ENCODE measurements at regions not wholly inside any gene's neighbourhood (a gene's known extent, or its start where the extent isn't known, plus 50 kb on each side); places are given as distances from the start of the nearest gene placed in this dataset.

DNA sequence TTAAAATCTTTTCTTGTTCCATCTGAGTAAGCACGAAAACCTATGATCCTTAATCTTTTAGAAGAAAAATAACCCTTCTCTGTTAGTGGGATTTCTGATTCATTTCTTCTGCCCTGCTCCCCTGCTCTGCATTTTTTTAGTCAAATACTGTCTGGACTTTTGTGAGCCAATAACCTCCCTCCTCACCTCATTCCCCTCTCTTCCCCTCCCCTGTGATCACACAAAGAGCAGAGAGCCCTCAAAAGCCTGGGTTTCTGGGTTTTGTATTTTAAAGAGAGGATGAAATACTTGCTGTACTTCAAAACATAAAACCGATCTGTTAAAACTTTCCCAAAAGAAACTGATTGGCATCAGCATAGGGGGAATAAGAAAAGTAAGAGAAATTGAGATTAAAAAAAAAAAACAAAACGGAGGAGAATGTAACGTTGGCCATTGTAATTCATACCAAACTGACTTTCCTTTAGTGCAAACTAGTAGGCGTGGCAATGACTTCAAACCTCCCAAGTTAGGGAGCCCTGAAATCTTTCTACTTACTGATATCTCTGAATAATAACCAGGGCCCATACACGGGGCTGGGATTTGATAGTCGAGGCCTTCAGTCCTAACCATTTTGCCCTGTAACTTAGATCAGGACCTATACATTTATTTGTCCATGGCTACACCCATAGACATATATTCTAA, 232.9 kb downstream of the TM9SF2 start:
- Mint-ChIP-seq H3K9me3 (ENCODE audit: unreplicated experiment) (no peaks in the 10 kb centered on the region), H3K27me3 (ENCODE audit: insufficient read depth, unreplicated experiment) (peaks cover 11% of the 10 kb centered on the region), H3K4me1 (ENCODE audit: low read depth, unreplicated experiment) (no peaks in the 10 kb centered on the region), H3K4me3 (ENCODE audit: unreplicated experiment) (no peak overlapping the region), H3K27ac (ENCODE audit: unreplicated experiment) (no peak overlapping the region), H3K36me3 (ENCODE audit: insufficient read depth, unreplicated experiment) (no peaks in the 10 kb centered on the region)
- Histone ChIP-seq H3K27me3 (replicated peaks; ENCODE audit: control insufficient read depth, insufficient read depth, low read length) (no peaks in the 10 kb centered on the region), H3K4me1 (no peaks in the 10 kb centered on the region), H3K4me3 (ENCODE audit: low read depth, low read length) (no peak overlapping the region), H3K9me3 (no peaks in the 10 kb centered on the region), H3K36me3 (ENCODE audit: control insufficient read depth, insufficient read depth, low read length) (no peaks in the 10 kb centered on the region)
- TF ChIP-seq, protein P1, sequence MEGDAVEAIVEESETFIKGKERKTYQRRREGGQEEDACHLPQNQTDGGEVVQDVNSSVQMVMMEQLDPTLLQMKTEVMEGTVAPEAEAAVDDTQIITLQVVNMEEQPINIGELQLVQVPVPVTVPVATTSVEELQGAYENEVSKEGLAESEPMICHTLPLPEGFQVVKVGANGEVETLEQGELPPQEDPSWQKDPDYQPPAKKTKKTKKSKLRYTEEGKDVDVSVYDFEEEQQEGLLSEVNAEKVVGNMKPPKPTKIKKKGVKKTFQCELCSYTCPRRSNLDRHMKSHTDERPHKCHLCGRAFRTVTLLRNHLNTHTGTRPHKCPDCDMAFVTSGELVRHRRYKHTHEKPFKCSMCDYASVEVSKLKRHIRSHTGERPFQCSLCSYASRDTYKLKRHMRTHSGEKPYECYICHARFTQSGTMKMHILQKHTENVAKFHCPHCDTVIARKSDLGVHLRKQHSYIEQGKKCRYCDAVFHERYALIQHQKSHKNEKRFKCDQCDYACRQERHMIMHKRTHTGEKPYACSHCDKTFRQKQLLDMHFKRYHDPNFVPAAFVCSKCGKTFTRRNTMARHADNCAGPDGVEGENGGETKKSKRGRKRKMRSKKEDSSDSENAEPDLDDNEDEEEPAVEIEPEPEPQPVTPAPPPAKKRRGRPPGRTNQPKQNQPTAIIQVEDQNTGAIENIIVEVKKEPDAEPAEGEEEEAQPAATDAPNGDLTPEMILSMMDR (IDR thresholded peaks at IDR 0.05; ENCODE audit: insufficient read depth in 1 of 2, low read depth in 1 of 2, low read length in 1 of 2, severe bottlenecking in 1 of 2, unreplicated experiment in 1 of 2) = no peak
- DNase-seq = no peak
- ChIA-PET CTCF (no interaction called here), POLR2A (no interaction called here)
- intact Hi-C loops (cut with micrococcal nuclease; ENCODE audit: unreplicated experiment) = no loop called here
- BruUV-seq (replicated peaks) = no TSS peak

DNA sequence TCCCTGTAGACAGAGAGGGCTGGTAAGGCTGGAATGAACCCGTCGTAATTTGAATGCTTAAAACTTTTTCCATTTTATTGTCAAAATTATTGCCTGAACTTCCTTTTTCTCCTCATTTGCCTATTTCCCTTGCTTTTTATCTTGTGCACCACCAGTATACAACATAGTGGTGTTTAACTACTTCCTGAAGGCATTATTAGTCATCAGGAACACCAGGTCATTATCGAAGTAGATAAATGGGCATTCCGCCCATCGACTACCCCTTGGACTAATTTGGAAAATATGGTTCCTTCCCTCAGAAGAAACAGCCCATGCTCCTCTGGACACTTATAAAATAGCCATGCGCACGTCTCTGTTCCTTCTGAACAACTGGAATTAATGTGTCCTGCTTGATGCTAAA, 232.1 kb downstream of the TM9SF2 start:
- Histone ChIP-seq H3K36me3 (ENCODE audit: control insufficient read depth, insufficient read depth, low read length) (no peaks in the 10 kb centered on the region), H3K27me3 (replicated peaks; ENCODE audit: control insufficient read depth, insufficient read depth, low read length) (no peaks in the 10 kb centered on the region), H3K4me3 (ENCODE audit: low read depth, low read length) (no peak overlapping the region), H3K9me3 (no peaks in the 10 kb centered on the region), H3K4me1 (no peaks in the 10 kb centered on the region)
- DNase-seq = no peak
- Mint-ChIP-seq H3K36me3 (ENCODE audit: insufficient read depth, unreplicated experiment) (no peaks in the 10 kb centered on the region), H3K9me3 (ENCODE audit: unreplicated experiment) (no peaks in the 10 kb centered on the region), H3K27me3 (ENCODE audit: insufficient read depth, unreplicated experiment) (peaks cover 11% of the 10 kb centered on the region), H3K27ac (ENCODE audit: unreplicated experiment) (no peak overlapping the region), H3K4me1 (ENCODE audit: low read depth, unreplicated experiment) (no peaks in the 10 kb centered on the region), H3K4me3 (ENCODE audit: unreplicated experiment) (no peak overlapping the region)
- TF ChIP-seq, protein P1 (IDR thresholded peaks at IDR 0.05; ENCODE audit: insufficient read depth in 1 of 2, low read depth in 1 of 2, low read length in 1 of 2, severe bottlenecking in 1 of 2, unreplicated experiment in 1 of 2) = no peak
- CTCF ChIA-PET = no interaction called here
- POLR2A ChIA-PET = no interaction called here
- intact Hi-C loops (cut with micrococcal nuclease; ENCODE audit: unreplicated experiment) = no loop called here
- no TSS peak for BruUV-seq (replicated peaks)

DNA sequence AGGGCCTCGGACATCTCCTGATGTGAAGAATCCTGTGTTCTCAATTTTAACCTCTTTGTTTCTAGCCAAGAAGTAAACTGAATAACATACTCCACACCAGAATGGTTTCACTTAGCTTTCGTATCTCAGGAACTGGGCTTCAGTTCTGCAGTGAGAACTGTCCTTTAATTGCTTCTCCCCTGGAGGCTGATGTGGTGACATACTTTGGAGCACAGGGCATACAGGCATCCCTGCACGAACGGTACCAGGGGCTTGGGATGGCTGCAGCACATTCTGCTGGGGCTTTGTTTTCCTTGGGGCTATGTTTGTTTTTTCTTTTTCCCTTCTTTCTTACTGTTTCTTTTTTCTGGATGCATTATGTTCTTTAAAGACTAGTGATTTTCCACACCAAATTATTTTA, 230.5 kb downstream of the TM9SF2 start:
- no peak overlapping the region for H3K4me3 ChIP-seq (ENCODE audit: low read depth, low read length)
- Mint-ChIP-seq H3K27ac (ENCODE audit: unreplicated experiment) (no peak overlapping the region), H3K9me3 (ENCODE audit: unreplicated experiment) (no peaks in the 10 kb centered on the region), H3K4me3 (ENCODE audit: unreplicated experiment) (no peak overlapping the region), H3K27me3 (ENCODE audit: insufficient read depth, unreplicated experiment) (peaks cover 11% of the 10 kb centered on the region), H3K36me3 (ENCODE audit: insufficient read depth, unreplicated experiment) (no peaks in the 10 kb centered on the region), H3K4me1 (ENCODE audit: low read depth, unreplicated experiment) (no peaks in the 10 kb centered on the region)
- intact Hi-C loops (cut with micrococcal nuclease; ENCODE audit: unreplicated experiment) = no loop called here
- TF ChIP-seq, protein P1 (IDR thresholded peaks at IDR 0.05; ENCODE audit: insufficient read depth in 1 of 2, low read depth in 1 of 2, low read length in 1 of 2, severe bottlenecking in 1 of 2, unreplicated experiment in 1 of 2) = no peak
- no peaks in the 10 kb centered on the region for H3K4me1 ChIP-seq
- no peak for DNase-seq
- no peaks in the 10 kb centered on the region for H3K36me3 ChIP-seq (ENCODE audit: control insufficient read depth, insufficient read depth, low read length)
- no peaks in the 10 kb centered on the region for H3K27me3 ChIP-seq (replicated peaks; ENCODE audit: control insufficient read depth, insufficient read depth, low read length)
- CTCF ChIA-PET = no interaction called here
- POLR2A ChIA-PET = no interaction called here
- no peaks in the 10 kb centered on the region for H3K9me3 ChIP-seq
- no TSS peak for BruUV-seq (replicated peaks)
